HG03095 (cell line): ENCODE measurements at regions not wholly inside any gene's neighbourhood (a gene's known extent, or its start where the extent isn't known, plus 50 kb on each side); places are given as distances from the start of the nearest gene placed in this dataset.
"Not testable (repeated sequence)": the region's sequence is repeated elsewhere in the genome, so short reads cannot be mapped to it uniquely, and the experiment has no call there.

Experiments used
- ATAC-seq: cut with Tn5 transposase; IDR thresholded peaks from one replicate; pipeline ENCODE4 v1.9.1; 2021; ENCODE audit warnings: moderate library complexity; ENCODE audit not compliant: unreplicated experiment

GRCh38 chrX:39029221-39029620, 228.0 kb downstream of the MID1IP1 start:
- no peak for ATAC-seq

DNA sequence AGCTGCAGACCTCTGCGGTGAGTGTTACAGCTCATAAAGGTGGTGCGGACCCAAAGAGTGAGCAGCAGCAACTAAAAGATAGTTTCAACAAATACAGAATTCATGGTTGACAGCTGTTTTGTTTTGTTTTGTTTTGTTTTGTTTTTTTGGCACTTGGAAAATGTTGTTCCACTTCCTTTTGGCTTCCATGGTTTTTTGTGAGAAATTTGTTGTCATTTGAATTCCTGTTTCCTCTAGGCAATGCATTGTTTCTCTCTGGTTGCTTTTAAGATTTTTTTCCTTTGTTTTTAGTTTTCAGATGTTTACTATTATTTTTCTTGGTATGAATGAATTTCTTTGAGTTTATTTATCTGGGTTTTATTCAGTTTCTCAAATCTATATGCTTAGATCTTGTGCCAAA, 229.4 kb downstream of the MID1IP1 start:
- no peak for ATAC-seq

DNA sequence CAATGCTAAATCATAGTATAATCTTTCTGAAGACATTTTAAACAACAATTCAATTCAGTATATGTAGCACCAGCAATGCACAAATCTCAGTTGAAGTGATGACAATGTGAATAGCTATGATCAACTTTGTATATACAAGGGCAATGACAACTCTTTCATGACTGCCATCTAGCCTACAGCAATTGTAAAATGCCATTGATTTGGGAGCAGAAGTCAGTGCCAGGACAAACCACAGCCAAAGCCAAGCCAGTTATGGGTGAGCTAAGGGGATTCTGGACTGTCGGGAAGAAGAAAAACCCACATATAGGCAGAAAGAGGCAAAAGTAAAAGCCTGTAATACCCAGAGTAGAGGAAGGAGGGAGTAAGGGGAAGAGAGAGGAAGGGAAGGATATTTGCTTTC, 238.6 kb downstream of the MID1IP1 start:
- ATAC-seq, result no peak

DNA sequence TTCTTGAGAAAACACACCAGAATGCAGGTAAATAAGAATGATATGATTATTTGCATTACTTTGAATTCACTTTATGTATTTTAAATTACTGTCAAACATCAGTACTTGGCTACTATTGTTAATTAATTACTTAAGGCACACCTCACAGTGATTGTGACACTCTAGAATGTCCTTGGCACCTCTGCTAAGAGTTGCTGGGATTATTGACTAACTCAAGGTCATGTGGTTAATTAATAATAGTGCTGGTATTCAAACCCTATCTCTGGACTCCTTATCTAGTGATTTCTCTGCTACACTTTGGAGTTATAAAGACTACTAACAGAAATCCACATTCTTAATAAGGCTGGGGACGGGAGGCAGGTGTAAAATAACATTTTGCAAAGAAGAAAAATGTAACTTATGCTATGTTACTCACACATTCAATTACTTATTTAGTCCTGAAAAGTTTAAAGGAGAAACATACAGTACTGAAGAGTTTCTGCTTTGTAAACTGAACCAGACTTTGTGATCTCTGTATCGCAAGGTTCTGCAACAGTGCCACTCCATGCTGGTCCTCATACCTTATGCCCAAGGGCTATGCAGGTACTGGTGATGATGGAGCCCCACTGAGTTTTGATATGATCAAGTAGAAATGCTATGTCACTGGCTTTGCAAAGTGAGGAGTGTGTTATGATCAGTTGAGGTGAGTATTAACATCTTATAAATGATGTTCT, 242.7 kb downstream of the MID1IP1 start:
- no peak for ATAC-seq

- ATAC-seq, result no peak
Observed at GRCh38 chrX:39047174-39047573, 245.9 kb downstream of the MID1IP1 start.

DNA sequence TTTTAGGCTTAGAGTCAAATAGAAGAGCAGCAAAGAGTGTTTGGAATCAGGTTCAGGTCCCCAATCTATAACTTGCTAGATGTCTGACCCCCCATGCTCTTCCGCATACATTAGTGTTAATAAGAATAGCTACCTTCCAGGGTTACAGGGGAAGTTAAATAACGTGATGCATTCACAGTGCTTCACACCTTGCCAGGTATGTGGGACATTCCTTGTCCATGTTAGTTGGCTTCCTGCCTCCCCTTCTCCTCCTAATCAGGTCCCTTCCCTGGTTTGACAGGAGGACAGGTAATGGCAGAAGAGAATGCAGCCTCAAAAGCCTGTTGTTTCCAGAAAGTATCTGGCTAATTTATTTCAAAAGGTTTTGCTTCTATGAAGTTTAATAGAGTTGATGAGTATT, 248.7 kb downstream of the MID1IP1 start:
- ATAC-seq, result no peak

DNA sequence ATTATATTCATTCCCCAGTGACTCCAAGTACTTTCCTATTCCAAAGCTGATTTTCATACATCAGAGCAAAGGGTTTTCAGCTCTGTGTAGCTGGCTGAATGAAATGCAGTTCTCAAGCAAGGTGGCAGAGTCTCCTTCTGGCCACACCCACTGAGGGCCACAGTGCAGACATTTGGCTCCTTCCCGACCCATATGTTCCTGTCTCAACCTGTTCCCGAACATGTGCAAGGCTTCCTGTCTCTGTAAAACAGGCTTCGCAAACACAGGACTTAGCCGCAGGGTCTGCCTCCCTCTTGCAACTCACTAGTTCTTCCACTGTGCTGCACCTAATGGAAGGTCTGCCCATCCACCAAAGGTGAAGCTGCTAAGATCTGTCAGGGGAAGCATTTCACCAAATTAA, 249.2 kb downstream of the MID1IP1 start:
- no peak for ATAC-seq

- ATAC-seq, result no peak
Observed at GRCh38 chrX:39052751-39053150, 251.5 kb downstream of the MID1IP1 start.

- no peak for ATAC-seq
Observed at GRCh38 chrX:39058724-39059123, 257.5 kb downstream of the MID1IP1 start.

DNA sequence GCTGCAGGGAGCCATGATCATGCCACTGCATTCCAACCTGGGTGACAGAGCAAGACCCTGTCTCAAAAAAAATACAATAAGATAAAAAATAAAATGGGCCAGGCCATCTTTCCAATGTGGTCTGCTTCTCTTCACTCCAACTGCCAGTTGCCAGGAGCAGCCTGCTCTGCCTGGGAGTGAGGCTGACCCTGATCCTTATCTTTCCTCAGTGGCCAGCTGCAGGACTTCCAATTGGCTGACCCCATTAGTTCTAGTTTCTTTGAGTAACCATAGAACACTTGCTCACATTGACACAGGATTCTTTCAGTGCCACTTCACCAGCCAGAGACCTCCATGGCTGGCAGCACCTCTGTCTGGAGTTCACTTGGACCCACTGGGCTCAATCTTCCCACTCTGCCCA, 258.6 kb downstream of the MID1IP1 start:
- no peak for ATAC-seq

- no peak for ATAC-seq
Observed at GRCh38 chrX:39063037-39063436, 261.8 kb downstream of the MID1IP1 start.

DNA sequence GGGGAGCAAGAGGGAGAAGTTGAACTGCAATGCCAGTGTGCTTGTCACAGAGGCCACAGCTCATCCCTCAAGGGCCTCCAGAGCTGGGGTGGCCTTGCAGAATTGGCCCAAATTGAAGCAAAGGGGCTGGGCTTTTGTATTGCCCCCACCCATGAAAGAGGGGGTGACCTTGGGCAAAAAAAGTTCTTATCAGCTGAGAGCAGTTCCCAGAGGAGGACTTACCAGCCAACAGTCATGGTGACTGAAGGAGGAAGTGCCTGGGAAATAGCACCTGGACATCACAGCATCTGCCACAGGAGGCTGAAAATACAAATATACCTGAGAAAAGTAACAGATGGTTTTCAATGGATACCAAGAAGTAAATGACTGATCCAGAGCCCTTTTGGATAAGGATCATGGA, 262.4 kb downstream of the MID1IP1 start:
- ATAC-seq, result no peak

- no peak for ATAC-seq
Observed at GRCh38 chrX:39065051-39065871, 264.0 kb downstream of the MID1IP1 start.

DNA sequence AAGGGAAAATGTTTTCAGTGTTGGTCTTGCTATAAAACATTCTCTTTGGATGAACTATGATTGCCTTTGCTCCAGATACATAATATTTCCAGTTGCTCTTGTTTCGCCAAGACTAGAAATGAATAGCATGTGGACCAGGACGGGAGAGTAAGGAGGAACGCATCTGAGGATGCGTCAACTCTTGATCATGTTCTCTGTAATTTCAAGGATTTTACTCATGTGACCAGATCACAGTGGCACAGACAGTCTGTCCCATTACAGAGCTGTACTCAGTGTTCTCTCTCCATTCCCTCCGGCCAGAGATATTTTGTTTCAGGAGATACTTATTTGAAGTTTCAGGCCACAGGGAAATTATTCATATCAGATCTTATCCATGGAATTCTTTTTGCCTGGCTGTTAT, 266.6 kb downstream of the MID1IP1 start:
- no peak for ATAC-seq

GRCh38 chrX:39068634-39069033, 267.4 kb downstream of the MID1IP1 start:
- not testable (repeated sequence) for ATAC-seq

- no peak for ATAC-seq
Observed at GRCh38 chrX:39070009-39070408, 268.8 kb downstream of the MID1IP1 start.

- no peak for ATAC-seq
Observed at GRCh38 chrX:39073131-39073530, 271.9 kb downstream of the MID1IP1 start.

- ATAC-seq, result no peak
Observed at GRCh38 chrX:39096599-39096998, 295.3 kb downstream of the MID1IP1 start.

DNA sequence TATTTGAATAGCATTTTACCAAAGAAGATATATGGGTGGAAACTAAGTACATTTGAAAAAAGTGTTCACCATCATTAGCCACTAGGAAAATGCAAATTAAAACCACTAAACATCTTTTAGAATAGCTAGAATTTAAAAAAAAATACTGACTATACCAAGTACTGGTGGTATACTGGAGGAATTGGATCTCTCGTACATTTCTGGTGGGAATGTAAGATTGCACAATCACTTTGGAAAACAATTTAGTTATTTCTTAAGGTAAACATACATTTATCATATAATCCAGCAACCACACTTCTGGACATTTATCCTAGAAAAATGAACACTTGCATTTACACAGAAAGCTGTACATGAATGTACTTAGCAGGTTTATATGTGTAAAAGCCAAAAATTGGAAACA, 303.5 kb downstream of the MID1IP1 start:
- no peak for ATAC-seq

DNA sequence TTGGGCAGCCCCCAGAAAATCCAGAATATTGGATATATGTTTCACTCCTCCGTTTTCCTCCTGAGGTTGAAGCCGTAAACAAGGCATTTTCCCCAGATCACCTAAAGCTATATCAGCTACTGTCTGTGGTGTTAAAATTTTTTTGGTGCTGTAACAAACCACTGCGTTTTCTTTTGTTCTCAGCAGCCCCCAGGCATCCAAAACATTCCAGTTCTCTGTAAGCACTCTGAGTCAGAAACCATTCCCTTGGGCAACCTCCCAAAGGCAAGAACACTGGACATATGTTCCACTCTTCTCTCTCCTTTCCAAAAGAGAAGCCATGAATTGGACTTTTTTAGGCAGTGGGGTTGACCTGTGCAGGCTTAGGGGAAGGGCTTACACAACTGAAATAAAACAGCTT, 310.9 kb downstream of the MID1IP1 start:
- ATAC-seq, result no peak

GRCh38 chrX:39115166-39115565, 313.9 kb downstream of the MID1IP1 start:
- ATAC-seq, result no peak

DNA sequence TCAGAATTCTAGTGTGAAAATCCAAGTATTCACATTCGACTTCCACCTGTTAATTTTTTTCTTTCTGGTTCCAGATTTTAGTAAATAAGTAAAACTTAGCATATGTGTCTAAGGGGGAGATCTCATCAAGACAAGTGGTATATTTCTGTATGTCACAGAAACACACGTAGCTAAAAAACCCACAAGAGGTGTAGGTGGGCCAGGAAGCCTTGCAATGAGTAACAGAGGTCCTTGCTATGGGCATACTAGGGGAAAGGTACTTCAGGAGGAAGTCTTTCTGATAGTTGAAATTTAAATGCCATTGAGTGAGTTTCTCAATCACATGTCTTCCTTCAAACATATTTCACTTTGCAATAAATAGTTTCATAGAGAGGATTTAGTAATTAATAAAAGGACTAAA, 315.8 kb downstream of the MID1IP1 start:
- no peak for ATAC-seq
